ENCODE measurements at regions not wholly inside any gene's neighbourhood (a gene's known extent, or its start where the extent isn't known, plus 50 kb on each side); places are given as distances from the start of the nearest gene placed in this dataset.

- TF ChIP-seq RFX5 (IDR thresholded peaks at IDR 0.05; ENCODE audit: low read depth, low read length), result no peak
- TF ChIP-seq CTCF (conservative IDR thresholded peaks at IDR 0.05; ENCODE audit: low read depth, low read length), result no peak
- TF ChIP-seq CEBPB (IDR thresholded peaks at IDR 0.05; ENCODE audit: low read depth, low read length), result no peak
- TF ChIP-seq ELK1 (IDR thresholded peaks at IDR 0.05; ENCODE audit: borderline replicate concordance, low read depth, low read length), result no peak
- no peak for TF ChIP-seq USF2 (IDR thresholded peaks at IDR 0.05; ENCODE audit: low read depth, low read length)
- no peak for TF ChIP-seq MXI1 (IDR thresholded peaks at IDR 0.05; ENCODE audit: borderline replicate concordance, low read depth, low read length)
- TF ChIP-seq FOS (IDR thresholded peaks at IDR 0.05; ENCODE audit: low read depth, low read length), result no peak
These were observed 786.2 kb downstream of the C6orf118 start for GRCh38 chr6:164523087-164523654.

Measured in IMR-90 (cell line).